ENCODE measurements at regions not wholly inside any gene's neighbourhood (a gene's known extent, or its start where the extent isn't known, plus 50 kb on each side); places are given as distances from the start of the nearest gene placed in this dataset.

DNA sequence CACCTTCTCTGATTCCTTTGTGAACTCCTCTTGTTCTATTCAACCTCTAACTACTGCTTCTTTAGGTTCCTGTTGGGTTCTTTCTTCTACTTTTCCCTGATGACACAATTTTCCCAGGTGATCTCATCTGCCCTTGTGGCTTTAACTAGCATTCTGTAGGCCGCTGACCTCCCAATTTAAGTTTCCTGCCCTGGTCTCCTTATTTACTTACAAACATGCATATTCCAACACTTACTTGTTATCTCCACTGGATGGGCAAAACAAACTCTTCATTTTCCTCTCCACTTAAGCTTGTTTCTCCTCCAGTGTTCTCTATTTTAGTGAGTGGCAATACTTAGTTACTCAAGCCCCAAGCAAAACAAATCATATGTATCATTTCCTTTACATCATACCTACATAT is 734.5 kb downstream of the METTL15 start:
- POLR2A ChIA-PET = no interaction called here
- no peak overlapping the region for H3K4me3 ChIP-seq (ENCODE audit: control insufficient read depth in 1 of 7, extremely low read depth in 1 of 7, insufficient read depth in 4 of 7, low read depth in 2 of 7, low read length in 6 of 7)
- CTCF ChIA-PET = no interaction called here
- H3K27me3 ChIP-seq (replicated peaks in 2 of 5; ENCODE audit: control insufficient read depth in 4 of 5, insufficient read depth in 5 of 5, low read length in 4 of 5) = no peaks in the 10 kb centered on the region
- H3K4me1 ChIP-seq (ENCODE audit: control extremely low read depth in 1 of 4, control insufficient read depth in 4 of 4, insufficient read depth in 4 of 4, low read length in 3 of 4) = no peaks in the 10 kb centered on the region
- 88% methylated on average over 1 of the region's 1 CpG for WGBS (ENCODE audit: insufficient coverage)
- no peak overlapping the region for H3K27ac ChIP-seq (ENCODE audit: insufficient read depth in 1 of 2, low read depth in 1 of 2, low read length in 2 of 2, poor library complexity in 1 of 2, severe bottlenecking in 2 of 2)
- no peaks in the 10 kb centered on the region for H3K9me3 ChIP-seq (ENCODE audit: control extremely low read depth in 1 of 5, control insufficient read depth in 4 of 5, insufficient read depth in 2 of 5, low read depth in 1 of 5, low read length in 4 of 5)
- H3K36me3 ChIP-seq (ENCODE audit: control insufficient read depth in 4 of 4, insufficient read depth in 4 of 4, low read length in 3 of 4) = no peaks in the 10 kb centered on the region
- DNase-seq = no peak

GRCh38 chr11:28838741-28839140 is 730.6 kb downstream of the METTL15 start:
- no peaks in the 10 kb centered on the region for H3K4me1 ChIP-seq (ENCODE audit: control extremely low read depth in 1 of 4, control insufficient read depth in 4 of 4, insufficient read depth in 4 of 4, low read length in 3 of 4)
- no peak overlapping the region for H3K4me3 ChIP-seq (ENCODE audit: control insufficient read depth in 1 of 7, extremely low read depth in 1 of 7, insufficient read depth in 4 of 7, low read depth in 2 of 7, low read length in 6 of 7)
- ChIA-PET POLR2A (no interaction called here), CTCF (no interaction called here)
- WGBS (ENCODE audit: insufficient coverage) = no CpG with 5 or more reads among the region's 1 CpG
- H3K9me3 ChIP-seq (ENCODE audit: control extremely low read depth in 1 of 5, control insufficient read depth in 4 of 5, insufficient read depth in 2 of 5, low read depth in 1 of 5, low read length in 4 of 5) = no peaks in the 10 kb centered on the region
- H3K27ac ChIP-seq (ENCODE audit: insufficient read depth in 1 of 2, low read depth in 1 of 2, low read length in 2 of 2, poor library complexity in 1 of 2, severe bottlenecking in 2 of 2) = no peak overlapping the region
- DNase-seq = no peak
- no peaks in the 10 kb centered on the region for H3K27me3 ChIP-seq (replicated peaks in 2 of 5; ENCODE audit: control insufficient read depth in 4 of 5, insufficient read depth in 5 of 5, low read length in 4 of 5)
- no peaks in the 10 kb centered on the region for H3K36me3 ChIP-seq (ENCODE audit: control insufficient read depth in 4 of 4, insufficient read depth in 4 of 4, low read length in 3 of 4)

GRCh38 chr11:28837599-28837998 is 729.4 kb downstream of the METTL15 start:
- no peaks in the 10 kb centered on the region for H3K9me3 ChIP-seq (ENCODE audit: control extremely low read depth in 1 of 5, control insufficient read depth in 4 of 5, insufficient read depth in 2 of 5, low read depth in 1 of 5, low read length in 4 of 5)
- ChIA-PET CTCF (no interaction called here), POLR2A (no interaction called here)
- H3K27ac ChIP-seq (ENCODE audit: insufficient read depth in 1 of 2, low read depth in 1 of 2, low read length in 2 of 2, poor library complexity in 1 of 2, severe bottlenecking in 2 of 2) = no peak overlapping the region
- no peaks in the 10 kb centered on the region for H3K27me3 ChIP-seq (replicated peaks in 2 of 5; ENCODE audit: control insufficient read depth in 4 of 5, insufficient read depth in 5 of 5, low read length in 4 of 5)
- no peak overlapping the region for H3K4me3 ChIP-seq (ENCODE audit: control insufficient read depth in 1 of 7, extremely low read depth in 1 of 7, insufficient read depth in 4 of 7, low read depth in 2 of 7, low read length in 6 of 7)
- no peak for DNase-seq
- no peaks in the 10 kb centered on the region for H3K36me3 ChIP-seq (ENCODE audit: control insufficient read depth in 4 of 4, insufficient read depth in 4 of 4, low read length in 3 of 4)
- H3K4me1 ChIP-seq (ENCODE audit: control extremely low read depth in 1 of 4, control insufficient read depth in 4 of 4, insufficient read depth in 4 of 4, low read length in 3 of 4) = no peaks in the 10 kb centered on the region
- 90% methylated on average over 6 of the region's 8 CpGs for WGBS (ENCODE audit: insufficient coverage)

- ChIA-PET POLR2A (no interaction called here), CTCF (no interaction called here)
- H3K4me3 ChIP-seq (ENCODE audit: control insufficient read depth in 1 of 7, extremely low read depth in 1 of 7, insufficient read depth in 4 of 7, low read depth in 2 of 7, low read length in 6 of 7) = no peak overlapping the region
- H3K9me3 ChIP-seq (ENCODE audit: control extremely low read depth in 1 of 5, control insufficient read depth in 4 of 5, insufficient read depth in 2 of 5, low read depth in 1 of 5, low read length in 4 of 5) = no peaks in the 10 kb centered on the region
- 44% methylated on average over 1 of the region's 4 CpGs for WGBS (ENCODE audit: insufficient coverage)
- H3K27ac ChIP-seq (ENCODE audit: insufficient read depth in 1 of 2, low read depth in 1 of 2, low read length in 2 of 2, poor library complexity in 1 of 2, severe bottlenecking in 2 of 2) = no peak overlapping the region
- H3K36me3 ChIP-seq (ENCODE audit: control insufficient read depth in 4 of 4, insufficient read depth in 4 of 4, low read length in 3 of 4) = no peaks in the 10 kb centered on the region
- no peaks in the 10 kb centered on the region for H3K4me1 ChIP-seq (ENCODE audit: control extremely low read depth in 1 of 4, control insufficient read depth in 4 of 4, insufficient read depth in 4 of 4, low read length in 3 of 4)
- no peaks in the 10 kb centered on the region for H3K27me3 ChIP-seq (replicated peaks in 2 of 5; ENCODE audit: control insufficient read depth in 4 of 5, insufficient read depth in 5 of 5, low read length in 4 of 5)
- DNase-seq = no peak
Observed at GRCh38 chr11:28836285-28837081, 728.3 kb downstream of the METTL15 start.

DNA sequence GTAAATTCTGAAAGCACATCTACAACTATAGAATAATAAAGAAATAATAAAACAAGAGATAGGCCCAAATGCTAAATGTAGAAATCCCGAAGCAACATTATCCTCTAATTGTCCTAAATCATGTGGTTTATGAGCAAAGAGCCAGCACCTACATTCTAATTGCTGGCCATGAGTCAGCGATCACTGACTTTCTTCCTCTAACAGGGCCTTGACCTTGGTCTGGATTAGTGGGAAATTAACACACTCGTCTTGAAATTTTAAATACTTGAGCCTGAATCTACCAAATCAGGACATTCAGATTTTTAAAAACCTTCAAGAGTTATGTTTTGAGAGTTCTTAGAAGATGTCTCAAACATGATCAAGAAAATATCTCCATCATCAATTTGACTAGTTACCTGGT is 727.6 kb downstream of the METTL15 start:
- H3K4me1 ChIP-seq (ENCODE audit: control extremely low read depth in 1 of 4, control insufficient read depth in 4 of 4, insufficient read depth in 4 of 4, low read length in 3 of 4) = no peaks in the 10 kb centered on the region

GRCh38 chr11:28835317-28835716 is 727.1 kb downstream of the METTL15 start:
- no peak for DNase-seq
- POLR2A ChIA-PET = no interaction called here
- Histone ChIP-seq H3K9me3 (ENCODE audit: control extremely low read depth in 1 of 5, control insufficient read depth in 4 of 5, insufficient read depth in 2 of 5, low read depth in 1 of 5, low read length in 4 of 5) (no peaks in the 10 kb centered on the region), H3K36me3 (ENCODE audit: control insufficient read depth in 4 of 4, insufficient read depth in 4 of 4, low read length in 3 of 4) (no peaks in the 10 kb centered on the region), H3K4me1 (ENCODE audit: control extremely low read depth in 1 of 4, control insufficient read depth in 4 of 4, insufficient read depth in 4 of 4, low read length in 3 of 4) (no peaks in the 10 kb centered on the region), H3K27ac (ENCODE audit: insufficient read depth in 1 of 2, low read depth in 1 of 2, low read length in 2 of 2, poor library complexity in 1 of 2, severe bottlenecking in 2 of 2) (no peak overlapping the region), H3K27me3 (replicated peaks in 2 of 5; ENCODE audit: control insufficient read depth in 4 of 5, insufficient read depth in 5 of 5, low read length in 4 of 5) (no peaks in the 10 kb centered on the region), H3K4me3 (ENCODE audit: control insufficient read depth in 1 of 7, extremely low read depth in 1 of 7, insufficient read depth in 4 of 7, low read depth in 2 of 7, low read length in 6 of 7) (no peak overlapping the region)
- CTCF ChIA-PET = no interaction called here

More for the DNA sequence above, 727.6 kb downstream of the METTL15 start:
- no peak overlapping the region for H3K27ac ChIP-seq (ENCODE audit: insufficient read depth in 1 of 2, low read depth in 1 of 2, low read length in 2 of 2, poor library complexity in 1 of 2, severe bottlenecking in 2 of 2)
- H3K4me3 ChIP-seq (ENCODE audit: control insufficient read depth in 1 of 7, extremely low read depth in 1 of 7, insufficient read depth in 4 of 7, low read depth in 2 of 7, low read length in 6 of 7) = no peak overlapping the region
- WGBS (ENCODE audit: insufficient coverage) = 100% methylated on average over 1 of the region's 3 CpGs
- no peaks in the 10 kb centered on the region for H3K9me3 ChIP-seq (ENCODE audit: control extremely low read depth in 1 of 5, control insufficient read depth in 4 of 5, insufficient read depth in 2 of 5, low read depth in 1 of 5, low read length in 4 of 5)
- no peaks in the 10 kb centered on the region for H3K27me3 ChIP-seq (replicated peaks in 2 of 5; ENCODE audit: control insufficient read depth in 4 of 5, insufficient read depth in 5 of 5, low read length in 4 of 5)
- ChIA-PET CTCF (no interaction called here), POLR2A (no interaction called here)
- DNase-seq = no peak
- no peaks in the 10 kb centered on the region for H3K36me3 ChIP-seq (ENCODE audit: control insufficient read depth in 4 of 4, insufficient read depth in 4 of 4, low read length in 3 of 4)

- Histone ChIP-seq H3K4me3 (ENCODE audit: control insufficient read depth in 1 of 7, extremely low read depth in 1 of 7, insufficient read depth in 4 of 7, low read depth in 2 of 7, low read length in 6 of 7) (no peak overlapping the region), H3K9me3 (ENCODE audit: control extremely low read depth in 1 of 5, control insufficient read depth in 4 of 5, insufficient read depth in 2 of 5, low read depth in 1 of 5, low read length in 4 of 5) (no peaks in the 10 kb centered on the region), H3K36me3 (ENCODE audit: control insufficient read depth in 4 of 4, insufficient read depth in 4 of 4, low read length in 3 of 4) (no peaks in the 10 kb centered on the region), H3K4me1 (ENCODE audit: control extremely low read depth in 1 of 4, control insufficient read depth in 4 of 4, insufficient read depth in 4 of 4, low read length in 3 of 4) (no peaks in the 10 kb centered on the region), H3K27ac (ENCODE audit: insufficient read depth in 1 of 2, low read depth in 1 of 2, low read length in 2 of 2, poor library complexity in 1 of 2, severe bottlenecking in 2 of 2) (no peak overlapping the region), H3K27me3 (replicated peaks in 2 of 5; ENCODE audit: control insufficient read depth in 4 of 5, insufficient read depth in 5 of 5, low read length in 4 of 5) (no peaks in the 10 kb centered on the region)
- CTCF ChIA-PET = no interaction called here
- POLR2A ChIA-PET = no interaction called here
- 39% methylated on average over 2 of the region's 3 CpGs for WGBS (ENCODE audit: insufficient coverage)
- DNase-seq = no peak
Observed at GRCh38 chr11:28834877-28835276, 726.7 kb downstream of the METTL15 start.
